ENCODE measurements at regions not wholly inside any gene's neighbourhood (a gene's known extent, or its start where the extent isn't known, plus 50 kb on each side); places are given as distances from the start of the nearest gene placed in this dataset.
A peak's percentile ranks its signal among the peaks of the same experiment; 100 is the strongest.

DNA sequence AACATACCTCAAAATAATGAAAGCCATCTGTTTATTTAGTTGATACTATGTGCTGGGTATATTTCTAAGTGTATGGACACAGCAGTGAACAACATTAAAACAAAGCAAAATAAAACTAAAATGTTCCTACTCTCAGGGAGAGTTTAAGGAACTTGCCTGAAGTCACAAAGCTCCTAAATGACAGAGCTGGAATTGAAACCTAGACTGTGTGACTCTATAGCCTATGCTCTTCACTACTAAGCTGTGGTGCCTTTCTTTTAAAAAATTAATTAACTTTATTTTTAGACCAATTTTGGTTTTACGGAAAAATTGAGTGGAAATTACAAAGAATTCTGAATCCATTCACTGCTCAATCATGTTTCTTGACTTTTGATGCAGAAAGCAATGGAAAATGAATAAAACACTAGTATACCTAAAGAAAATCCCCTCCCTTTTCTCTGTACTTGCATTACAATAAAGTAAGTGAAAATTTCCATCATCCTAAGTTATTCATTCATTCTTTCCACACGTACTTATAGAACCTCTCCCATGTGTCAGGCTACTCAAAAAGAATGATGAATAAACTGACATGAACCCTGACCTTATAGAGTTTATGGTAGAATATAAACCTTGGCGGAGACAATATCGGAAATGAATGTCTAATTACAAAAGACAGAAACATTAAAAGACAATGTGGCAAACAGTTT lies 189.8 kb upstream of the RBMS3 start:
- Histone ChIP-seq H3K27me3 (ENCODE audit: control insufficient read depth, insufficient read depth, low read length) (no peaks in the 10 kb centered on the region), H3K4me3 (ENCODE audit: insufficient read depth, low read depth, low read length) (no peak overlapping the region), H3K36me3 (replicated peaks; ENCODE audit: control insufficient read depth, insufficient read depth, low read length) (no peaks in the 10 kb centered on the region)
- DNase-seq, result no peak

DNA sequence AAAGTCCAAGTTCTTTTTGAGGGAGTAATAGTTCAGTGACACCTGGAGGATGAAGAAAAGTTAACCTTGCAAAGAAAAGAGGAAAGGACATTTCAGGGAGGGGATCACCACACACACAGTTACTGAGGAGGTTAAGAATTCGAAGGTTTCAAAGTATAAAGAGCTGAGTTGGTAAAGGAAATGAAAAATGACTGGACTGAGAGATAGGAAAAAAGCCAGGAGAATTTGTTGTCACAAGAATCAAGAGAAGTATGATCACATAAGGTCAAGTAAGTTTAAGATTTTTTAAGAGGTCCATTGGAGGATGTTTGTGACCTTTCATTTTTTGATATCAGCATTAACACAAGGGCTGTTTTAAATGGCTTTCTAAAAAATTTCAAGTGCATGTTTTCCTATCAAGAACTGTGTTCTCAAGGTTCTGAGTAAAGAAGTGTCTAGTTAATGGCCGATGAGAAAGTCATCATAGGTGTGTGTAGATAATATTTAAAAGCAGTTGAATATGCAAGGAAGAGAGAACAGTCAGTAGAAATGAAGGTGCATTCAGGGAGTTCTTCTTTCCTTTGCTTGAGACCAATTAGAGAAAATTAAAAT lies 189.2 kb upstream of the RBMS3 start:
- DNase-seq, result no peak
- Histone ChIP-seq H3K27me3 (ENCODE audit: control insufficient read depth, insufficient read depth, low read length) (no peaks in the 10 kb centered on the region), H3K36me3 (replicated peaks; ENCODE audit: control insufficient read depth, insufficient read depth, low read length) (no peaks in the 10 kb centered on the region), H3K4me3 (ENCODE audit: insufficient read depth, low read depth, low read length) (no peak overlapping the region)

GRCh38 chr3:29092348-29092747 lies 188.5 kb upstream of the RBMS3 start:
- Histone ChIP-seq H3K4me3 (ENCODE audit: insufficient read depth, low read depth, low read length) (no peak overlapping the region), H3K27me3 (ENCODE audit: control insufficient read depth, insufficient read depth, low read length) (no peaks in the 10 kb centered on the region), H3K36me3 (replicated peaks; ENCODE audit: control insufficient read depth, insufficient read depth, low read length) (no peaks in the 10 kb centered on the region)
- DNase-seq, result no peak

DNA sequence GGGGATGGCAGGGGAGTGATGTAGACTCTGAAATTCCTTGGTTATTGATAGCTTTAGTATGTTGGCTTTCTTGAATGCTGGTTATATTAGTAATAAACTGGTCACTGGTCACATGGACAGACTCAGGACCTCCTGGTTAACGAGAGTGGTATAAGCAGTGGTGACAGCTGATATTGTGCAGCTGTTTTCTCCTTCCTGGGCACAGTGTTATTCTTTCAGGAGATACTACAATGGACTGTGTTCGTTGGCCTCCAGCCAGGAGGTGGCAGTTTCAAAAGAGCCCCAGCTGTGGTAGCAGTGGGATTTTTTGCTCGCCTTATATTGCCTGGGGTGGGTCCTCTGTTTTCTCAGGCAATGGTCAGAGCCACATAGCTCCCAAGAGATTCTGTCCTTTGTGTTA lies 181.6 kb upstream of the RBMS3 start:
- Histone ChIP-seq H3K27me3 (ENCODE audit: control insufficient read depth, insufficient read depth, low read length) (no peaks in the 10 kb centered on the region), H3K4me3 (ENCODE audit: insufficient read depth, low read depth, low read length) (no peak overlapping the region), H3K36me3 (replicated peaks; ENCODE audit: control insufficient read depth, insufficient read depth, low read length) (no peaks in the 10 kb centered on the region)
- DNase-seq, result no peak

GRCh38 chr3:29099775-29100174 lies 181.1 kb upstream of the RBMS3 start:
- no peaks in the 10 kb centered on the region for H3K27me3 ChIP-seq (ENCODE audit: control insufficient read depth, insufficient read depth, low read length)
- DNase-seq, result no peak
- H3K36me3 ChIP-seq (replicated peaks; ENCODE audit: control insufficient read depth, insufficient read depth, low read length), result no peaks in the 10 kb centered on the region
- no peak overlapping the region for H3K4me3 ChIP-seq (ENCODE audit: insufficient read depth, low read depth, low read length)

- H3K36me3 ChIP-seq (replicated peaks; ENCODE audit: control insufficient read depth, insufficient read depth, low read length), result no peaks in the 10 kb centered on the region
- no peak for DNase-seq
Measured at GRCh38 chr3:29100292-29100691, 180.6 kb upstream of the RBMS3 start.

GRCh38 chr3:29128001-29128400 lies 152.9 kb upstream of the RBMS3 start:
- no peaks in the 10 kb centered on the region for H3K36me3 ChIP-seq (replicated peaks; ENCODE audit: control insufficient read depth, insufficient read depth, low read length)
- DNase-seq, result peak; percentile 28
- H3K4me3 ChIP-seq (ENCODE audit: insufficient read depth, low read depth, low read length), result no peak overlapping the region
- no peaks in the 10 kb centered on the region for H3K27me3 ChIP-seq (ENCODE audit: control insufficient read depth, insufficient read depth, low read length)

More at GRCh38 chr3:29100292-29100691, 180.6 kb upstream of the RBMS3 start:
- H3K4me3 ChIP-seq (ENCODE audit: insufficient read depth, low read depth, low read length), result no peak overlapping the region
- no peaks in the 10 kb centered on the region for H3K27me3 ChIP-seq (ENCODE audit: control insufficient read depth, insufficient read depth, low read length)

DNA sequence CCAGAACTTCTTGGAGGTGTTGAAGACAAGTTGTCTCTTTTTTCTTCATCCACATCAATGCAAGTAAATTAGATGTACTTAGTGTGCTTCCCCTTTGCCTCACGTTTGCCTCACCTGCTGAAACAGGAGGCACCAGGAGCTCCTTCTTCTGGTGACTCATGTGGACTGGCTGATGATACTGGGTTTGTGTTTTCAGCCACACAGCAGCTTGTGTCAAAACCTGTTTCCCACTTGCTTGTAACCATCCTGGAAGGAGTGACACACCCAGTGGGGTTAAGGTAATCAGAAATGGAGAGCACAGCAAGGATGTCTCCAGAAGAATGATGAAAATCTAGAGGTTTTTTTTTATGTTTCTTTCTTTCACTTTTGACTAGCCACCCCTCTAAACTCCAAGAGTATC lies 143.3 kb upstream of the RBMS3 start:
- Histone ChIP-seq H3K36me3 (replicated peaks; ENCODE audit: control insufficient read depth, insufficient read depth, low read length) (no peaks in the 10 kb centered on the region), H3K27me3 (ENCODE audit: control insufficient read depth, insufficient read depth, low read length) (no peaks in the 10 kb centered on the region), H3K4me3 (ENCODE audit: insufficient read depth, low read depth, low read length) (no peak overlapping the region)
- DNase-seq, result no peak

- Histone ChIP-seq H3K4me3 (ENCODE audit: insufficient read depth, low read depth, low read length) (no peak overlapping the region), H3K36me3 (replicated peaks; ENCODE audit: control insufficient read depth, insufficient read depth, low read length) (no peaks in the 10 kb centered on the region), H3K27me3 (ENCODE audit: control insufficient read depth, insufficient read depth, low read length) (no peaks in the 10 kb centered on the region)
- no peak for DNase-seq
Measured at GRCh38 chr3:29138171-29138570, 142.7 kb upstream of the RBMS3 start.

GRCh38 chr3:29140666-29141065 lies 140.2 kb upstream of the RBMS3 start:
- Histone ChIP-seq H3K36me3 (replicated peaks; ENCODE audit: control insufficient read depth, insufficient read depth, low read length) (no peaks in the 10 kb centered on the region), H3K27me3 (ENCODE audit: control insufficient read depth, insufficient read depth, low read length) (no peaks in the 10 kb centered on the region), H3K4me3 (ENCODE audit: insufficient read depth, low read depth, low read length) (no peak overlapping the region)
- no peak for DNase-seq

- H3K4me3 ChIP-seq (ENCODE audit: insufficient read depth, low read depth, low read length), result no peak overlapping the region
- DNase-seq, result no peak
- no peaks in the 10 kb centered on the region for H3K36me3 ChIP-seq (replicated peaks; ENCODE audit: control insufficient read depth, insufficient read depth, low read length)
Measured at GRCh38 chr3:29141197-29141917, 139.5 kb upstream of the RBMS3 start.

GRCh38 chr3:29141918-29142275 lies 139.0 kb upstream of the RBMS3 start:
- Histone ChIP-seq H3K27me3 (ENCODE audit: control insufficient read depth, insufficient read depth, low read length) (no peaks in the 10 kb centered on the region), H3K36me3 (replicated peaks; ENCODE audit: control insufficient read depth, insufficient read depth, low read length) (no peaks in the 10 kb centered on the region), H3K4me3 (ENCODE audit: insufficient read depth, low read depth, low read length) (no peak overlapping the region)
- no peak for DNase-seq

More at GRCh38 chr3:29141197-29141917, 139.5 kb upstream of the RBMS3 start:
- H3K27me3 ChIP-seq (ENCODE audit: control insufficient read depth, insufficient read depth, low read length), result no peaks in the 10 kb centered on the region

DNA sequence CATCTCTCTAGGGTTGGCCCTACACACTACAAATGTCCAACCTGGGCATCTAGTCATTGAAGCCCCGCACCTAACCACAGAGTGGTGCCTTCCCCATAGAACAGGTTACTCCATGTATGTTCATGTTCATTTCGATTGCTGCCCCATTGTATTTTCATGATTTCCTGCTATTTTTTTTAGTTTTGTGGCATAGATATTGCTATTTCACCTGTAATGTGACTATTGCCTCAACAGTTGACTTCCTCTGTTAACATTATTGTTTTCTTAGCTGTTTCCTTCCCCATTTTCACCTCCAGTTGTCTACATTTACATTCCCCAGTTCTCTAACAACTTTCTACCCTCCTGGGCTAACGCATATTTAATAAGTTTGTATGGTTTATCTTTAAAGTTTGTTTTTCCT lies 137.7 kb upstream of the RBMS3 start:
- DNase-seq, result no peak
- Histone ChIP-seq H3K4me3 (ENCODE audit: insufficient read depth, low read depth, low read length) (no peak overlapping the region), H3K36me3 (replicated peaks; ENCODE audit: control insufficient read depth, insufficient read depth, low read length) (no peaks in the 10 kb centered on the region), H3K27me3 (ENCODE audit: control insufficient read depth, insufficient read depth, low read length) (no peaks in the 10 kb centered on the region)

GRCh38 chr3:29144361-29144760 lies 136.5 kb upstream of the RBMS3 start:
- no peaks in the 10 kb centered on the region for H3K36me3 ChIP-seq (replicated peaks; ENCODE audit: control insufficient read depth, insufficient read depth, low read length)
- H3K4me3 ChIP-seq (ENCODE audit: insufficient read depth, low read depth, low read length), result no peak overlapping the region
- H3K27me3 ChIP-seq (ENCODE audit: control insufficient read depth, insufficient read depth, low read length), result no peaks in the 10 kb centered on the region
- DNase-seq, result no peak

DNA sequence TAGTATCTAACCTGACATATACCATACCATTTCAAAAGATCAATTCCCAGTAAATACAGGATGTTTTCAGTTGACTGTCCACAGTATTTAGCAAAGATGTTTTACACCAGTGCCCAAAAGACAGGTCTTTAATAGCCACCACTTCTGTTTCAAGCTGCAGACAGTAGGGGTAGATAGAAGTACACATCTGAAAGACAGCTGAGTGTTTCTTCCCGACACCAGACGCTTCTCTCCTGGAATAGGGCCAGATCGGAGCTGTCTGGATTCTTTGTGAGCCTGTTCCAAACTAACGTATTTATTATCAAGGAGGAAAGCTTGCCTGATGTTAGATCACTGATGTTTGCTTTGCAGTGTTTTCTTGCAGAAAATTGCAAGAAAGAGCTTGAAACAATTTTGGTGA lies 136.1 kb upstream of the RBMS3 start:
- no peak for DNase-seq
- Histone ChIP-seq H3K4me3 (ENCODE audit: insufficient read depth, low read depth, low read length) (no peak overlapping the region), H3K36me3 (replicated peaks; ENCODE audit: control insufficient read depth, insufficient read depth, low read length) (no peaks in the 10 kb centered on the region), H3K27me3 (ENCODE audit: control insufficient read depth, insufficient read depth, low read length) (no peaks in the 10 kb centered on the region)

All from H7 (cell line).